Natural killer cell (primary cell): ENCODE measurements at regions not wholly inside any gene's neighbourhood (a gene's known extent, or its start where the extent isn't known, plus 50 kb on each side); places are given as distances from the start of the nearest gene placed in this dataset.

Experiments used
- ATAC-seq, 3 donors: fragments of 150-1000 bp in 2 of 3; fragments of 200-7000 bp in 1 of 3; cut with Tn5 transposase; 1 replicate in 1 of 3; 2 replicates in 2 of 3; pipeline ENCODE4 v1.10.0; 2021; ENCODE audit warnings: mild to moderate bottlenecking in 2 of 3, moderate library complexity in 2 of 3
- DNase-seq, 2 donors: peaks; one replicate each; pipeline versions ENCODE4 v3.0.0 to v3.0.0-alpha.2; 2013 to 2021; ENCODE audit warnings: mixed read lengths in 1 of 2
- H3K27ac ChIP-seq: one replicate; pipeline ENCODE4 v1.5.1; 2013; ENCODE audit warnings: mild to moderate bottlenecking, low read length
- H3K27me3 ChIP-seq: one replicate; pipeline ENCODE4 v1.6.1; 2013; ENCODE audit warnings: low read length; ENCODE audit not compliant: control insufficient read depth, insufficient read depth
- H3K36me3 ChIP-seq: one replicate; pipeline ENCODE4 v1.6.1; 2013; ENCODE audit warnings: low read length; ENCODE audit not compliant: control insufficient read depth, insufficient read depth
- H3K4me1 ChIP-seq: one replicate; pipeline ENCODE4 v1.6.1; 2013; ENCODE audit warnings: low read length; ENCODE audit not compliant: control insufficient read depth, insufficient read depth
- H3K4me3 ChIP-seq: one replicate; pipeline ENCODE4 v1.5.1; 2013; ENCODE audit warnings: low read length
- H3K9me3 ChIP-seq: one replicate; pipeline ENCODE4 v1.6.1; 2013; ENCODE audit warnings: low read length; ENCODE audit not compliant: control insufficient read depth, insufficient read depth
- H3K27ac Mint-ChIP-seq, 2 donors: one replicate each; pipeline ENCODE4 v1.8.0; 2022; ENCODE audit warnings: mild to moderate bottlenecking in 2 of 2, mixed read lengths in 2 of 2, moderate library complexity in 1 of 2
- H3K27me3 Mint-ChIP-seq, 2 donors: one replicate each; pipeline ENCODE4 v1.8.0; 2022; ENCODE audit warnings: low read depth in 2 of 2, mixed read lengths in 2 of 2
- H3K36me3 Mint-ChIP-seq: one replicate; pipeline ENCODE4 v1.8.0; 2022; ENCODE audit warnings: mixed read lengths
- H3K4me1 Mint-ChIP-seq, 2 donors: one replicate each; pipeline ENCODE4 v1.8.0; 2022; ENCODE audit warnings: mixed read lengths in 2 of 2
- H3K4me3 Mint-ChIP-seq: one replicate; pipeline ENCODE4 v1.8.0; 2022; ENCODE audit warnings: mild to moderate bottlenecking, moderate library complexity, mixed read lengths
- H3K9me3 Mint-ChIP-seq, 2 donors: one replicate each; pipeline ENCODE4 v1.8.0; 2022; ENCODE audit warnings: mixed read lengths in 2 of 2
- WGBS: methylation state at CpG from one replicate; pipeline ENCODE4 v1.1.7; 2013; ENCODE audit warnings: missing lambda C conversion rate; ENCODE audit not compliant: insufficient coverage; 5-methylcytosine and 5-hydroxymethylcytosine counted together
- intact Hi-C: fragments of 100-400 bp; cut with micrococcal nuclease; formaldehyde crosslinking; loops from one replicate; pipeline ENCODE4 v1.14.2; 2022
- TF ChIP-seq, protein P1 (sequence below): fragments of 200-600 bp; IDR thresholded peaks from one replicate; pipeline ENCODE4 v1.8.0; 2022; ENCODE audit warnings: antibody characterized with exemption

DNA sequence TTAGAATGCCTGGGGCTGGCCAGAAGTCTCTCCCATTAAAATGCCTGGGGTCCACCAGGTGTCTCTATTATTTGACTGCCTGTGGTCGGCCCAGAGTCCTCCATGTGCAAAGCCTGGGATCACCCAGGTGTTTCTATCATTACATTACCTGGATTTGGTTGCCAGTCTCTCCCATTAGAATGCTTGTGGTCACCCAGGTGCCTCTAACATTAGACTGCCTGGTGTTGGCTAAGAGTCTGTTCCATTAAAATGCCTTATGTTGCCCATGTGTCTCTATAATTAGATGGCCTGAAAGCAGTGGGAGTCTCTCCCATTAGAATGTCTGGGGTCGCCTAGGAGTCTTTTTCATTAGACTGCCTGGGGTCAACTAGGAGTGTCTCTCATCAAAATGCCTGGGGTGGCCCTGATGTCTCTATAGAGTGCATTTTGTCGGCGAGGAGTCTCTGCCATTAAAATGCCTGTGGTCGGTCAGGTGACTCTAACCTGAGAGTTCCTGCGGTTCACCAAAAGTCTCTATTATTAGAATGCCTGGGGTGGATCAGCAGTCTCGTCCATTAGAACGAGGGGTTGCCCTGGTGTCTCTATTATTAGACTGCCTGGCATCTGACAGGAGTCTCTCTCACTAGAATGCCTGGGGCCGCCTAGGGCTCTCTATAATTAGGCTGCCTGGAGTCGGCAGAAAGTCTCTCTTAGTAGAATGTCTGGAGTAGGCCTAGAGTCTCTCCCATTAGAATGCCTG lies 1540.5 kb downstream of the UQCRFS1 start:
- H3K4me3 Mint-ChIP-seq = no peak overlapping the region
- H3K27ac Mint-ChIP-seq = no peak overlapping the region
- TF ChIP-seq, protein P1, sequence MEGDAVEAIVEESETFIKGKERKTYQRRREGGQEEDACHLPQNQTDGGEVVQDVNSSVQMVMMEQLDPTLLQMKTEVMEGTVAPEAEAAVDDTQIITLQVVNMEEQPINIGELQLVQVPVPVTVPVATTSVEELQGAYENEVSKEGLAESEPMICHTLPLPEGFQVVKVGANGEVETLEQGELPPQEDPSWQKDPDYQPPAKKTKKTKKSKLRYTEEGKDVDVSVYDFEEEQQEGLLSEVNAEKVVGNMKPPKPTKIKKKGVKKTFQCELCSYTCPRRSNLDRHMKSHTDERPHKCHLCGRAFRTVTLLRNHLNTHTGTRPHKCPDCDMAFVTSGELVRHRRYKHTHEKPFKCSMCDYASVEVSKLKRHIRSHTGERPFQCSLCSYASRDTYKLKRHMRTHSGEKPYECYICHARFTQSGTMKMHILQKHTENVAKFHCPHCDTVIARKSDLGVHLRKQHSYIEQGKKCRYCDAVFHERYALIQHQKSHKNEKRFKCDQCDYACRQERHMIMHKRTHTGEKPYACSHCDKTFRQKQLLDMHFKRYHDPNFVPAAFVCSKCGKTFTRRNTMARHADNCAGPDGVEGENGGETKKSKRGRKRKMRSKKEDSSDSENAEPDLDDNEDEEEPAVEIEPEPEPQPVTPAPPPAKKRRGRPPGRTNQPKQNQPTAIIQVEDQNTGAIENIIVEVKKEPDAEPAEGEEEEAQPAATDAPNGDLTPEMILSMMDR = no peak
- Histone ChIP-seq H3K4me1 (no peaks in the 10 kb centered on the region), H3K36me3 (no peaks in the 10 kb centered on the region), H3K27me3 (no peaks in the 10 kb centered on the region), H3K4me3 (no peak overlapping the region), H3K9me3 (peaks cover 27% of the 10 kb centered on the region), H3K27ac (no peak overlapping the region)
- intact Hi-C loops = no loop called here
- DNase-seq = no peak
- no peaks in the 10 kb centered on the region for H3K4me1 Mint-ChIP-seq
- H3K27me3 Mint-ChIP-seq = no peaks in the 10 kb centered on the region
- ATAC-seq = no peak
- WGBS = 74% methylated on average over 10 of the region's 10 CpGs
- H3K9me3 Mint-ChIP-seq = peaks cover 6 to 20% of the 10 kb centered on the region in 2 donors
- no peaks in the 10 kb centered on the region for H3K36me3 Mint-ChIP-seq

DNA sequence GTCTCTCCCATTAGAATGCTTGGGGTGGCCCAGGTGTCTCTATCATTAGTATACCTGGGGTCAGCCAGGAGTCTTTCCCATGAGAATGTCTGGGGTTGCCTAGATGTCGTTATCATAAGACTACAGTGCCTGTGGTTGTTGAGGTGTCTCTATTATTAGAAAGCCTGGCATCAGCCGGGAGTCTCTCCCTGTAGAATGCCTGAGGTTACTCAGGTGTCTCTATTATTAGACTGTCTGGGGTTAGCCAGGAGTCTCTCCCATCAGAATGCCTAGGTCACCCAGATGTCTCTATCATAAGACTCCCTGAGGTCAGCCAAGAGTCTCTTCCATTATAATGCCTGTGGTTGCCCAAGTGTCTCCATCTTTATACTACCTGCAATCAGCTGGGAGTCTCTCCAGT lies 1541.1 kb downstream of the UQCRFS1 start:
- no peak for ATAC-seq

DNA sequence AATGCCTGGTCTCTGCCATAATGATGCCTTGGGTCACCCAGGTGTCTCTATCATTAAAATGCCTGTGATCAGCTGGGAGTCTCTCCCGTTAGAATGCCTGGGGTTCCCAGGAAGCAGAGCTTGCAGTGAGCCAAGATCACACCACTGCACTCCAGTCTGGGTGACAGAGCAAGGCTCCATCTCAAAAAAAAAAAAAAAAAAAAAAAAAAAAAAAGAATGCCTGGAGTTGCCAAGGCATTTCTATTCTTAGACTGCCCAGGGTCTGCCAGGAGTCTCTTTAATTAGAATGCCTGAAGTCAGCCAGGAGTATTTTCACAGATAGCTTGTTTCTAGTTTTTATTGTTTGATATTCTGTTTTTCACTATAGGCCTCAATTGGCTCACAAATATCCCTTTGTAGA lies 1552.5 kb downstream of the UQCRFS1 start:
- Histone ChIP-seq H3K9me3 (peaks cover 42% of the 10 kb centered on the region), H3K27ac (no peak overlapping the region), H3K4me3 (no peak overlapping the region), H3K36me3 (no peaks in the 10 kb centered on the region), H3K27me3 (no peaks in the 10 kb centered on the region), H3K4me1 (no peaks in the 10 kb centered on the region)
- H3K9me3 Mint-ChIP-seq = peaks cover 7 to 16% of the 10 kb centered on the region in 2 donors
- peaks cover 9% of the 10 kb centered on the region for H3K36me3 Mint-ChIP-seq
- TF ChIP-seq, protein P1 = no peak
- no peaks in the 10 kb centered on the region for H3K4me1 Mint-ChIP-seq
- DNase-seq = no peak
- WGBS = 0% methylated on average over 1 of the region's 1 CpG
- no peak for ATAC-seq
- no peak overlapping the region for H3K4me3 Mint-ChIP-seq
- no peaks in the 10 kb centered on the region for H3K27me3 Mint-ChIP-seq
- intact Hi-C loops = no loop called here
- H3K27ac Mint-ChIP-seq = no peak overlapping the region

More for the DNA sequence above, 1541.1 kb downstream of the UQCRFS1 start:
- Histone ChIP-seq H3K4me3 (no peak overlapping the region), H3K27me3 (no peaks in the 10 kb centered on the region), H3K36me3 (no peaks in the 10 kb centered on the region), H3K4me1 (no peaks in the 10 kb centered on the region), H3K9me3 (peaks cover 27% of the 10 kb centered on the region), H3K27ac (no peak overlapping the region)
- H3K36me3 Mint-ChIP-seq = no peaks in the 10 kb centered on the region
- WGBS = 69% methylated on average over 2 of the region's 2 CpGs
- H3K9me3 Mint-ChIP-seq = peaks cover 6 to 14% of the 10 kb centered on the region in 2 donors
- no peak overlapping the region for H3K4me3 Mint-ChIP-seq
- TF ChIP-seq, protein P1 = no peak
- H3K4me1 Mint-ChIP-seq = no peaks in the 10 kb centered on the region
- intact Hi-C loops = no loop called here
- no peak overlapping the region for H3K27ac Mint-ChIP-seq
- no peak for DNase-seq
- no peaks in the 10 kb centered on the region for H3K27me3 Mint-ChIP-seq
